ENCODE measurements at regions not wholly inside any gene's neighbourhood (a gene's known extent, or its start where the extent isn't known, plus 50 kb on each side); places are given as distances from the start of the nearest gene placed in this dataset.

DNA sequence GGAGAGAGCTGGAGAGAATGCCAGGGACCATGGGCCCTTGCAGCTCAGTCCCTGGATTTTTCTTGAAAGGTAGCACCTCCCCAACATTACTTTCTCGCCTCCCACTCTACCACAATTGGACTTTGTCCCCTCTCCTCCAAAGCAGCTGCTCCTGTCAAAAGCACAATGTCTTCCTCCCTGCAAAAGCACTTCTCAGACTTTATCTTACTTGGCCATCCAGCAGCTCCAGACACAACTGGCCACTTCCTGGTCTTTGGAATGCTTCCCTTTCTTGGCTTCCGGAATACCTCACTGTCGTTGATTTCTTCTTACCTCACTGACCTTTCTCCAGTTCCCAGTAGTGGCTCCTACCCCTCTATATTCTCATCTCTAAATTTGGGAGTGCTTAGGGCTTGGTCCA is 134.6 kb upstream of the PROK2 start:
- no TSS peak for BruUV-seq (replicated peaks)
- no peaks in the 10 kb centered on the region for H3K4me1 ChIP-seq (ENCODE audit: control insufficient read depth, insufficient read depth, low read length)
- intact Hi-C loops (cut with micrococcal nuclease; ENCODE audit: unreplicated experiment), result no loop called here
- ChIA-PET CTCF (no interaction called here), POLR2A (no interaction called here)
- no peak overlapping the region for H3K27ac ChIP-seq (ENCODE audit: low read length)
- TF ChIP-seq POLR2AphosphoS5 (IDR thresholded peaks at IDR 0.05; ENCODE audit: low read depth, low read length), result no peak
- no peak for TF ChIP-seq SIN3A (IDR thresholded peaks at IDR 0.05; ENCODE audit: borderline replicate concordance, insufficient read depth, low read depth, low read length)
- TF ChIP-seq, protein P1, sequence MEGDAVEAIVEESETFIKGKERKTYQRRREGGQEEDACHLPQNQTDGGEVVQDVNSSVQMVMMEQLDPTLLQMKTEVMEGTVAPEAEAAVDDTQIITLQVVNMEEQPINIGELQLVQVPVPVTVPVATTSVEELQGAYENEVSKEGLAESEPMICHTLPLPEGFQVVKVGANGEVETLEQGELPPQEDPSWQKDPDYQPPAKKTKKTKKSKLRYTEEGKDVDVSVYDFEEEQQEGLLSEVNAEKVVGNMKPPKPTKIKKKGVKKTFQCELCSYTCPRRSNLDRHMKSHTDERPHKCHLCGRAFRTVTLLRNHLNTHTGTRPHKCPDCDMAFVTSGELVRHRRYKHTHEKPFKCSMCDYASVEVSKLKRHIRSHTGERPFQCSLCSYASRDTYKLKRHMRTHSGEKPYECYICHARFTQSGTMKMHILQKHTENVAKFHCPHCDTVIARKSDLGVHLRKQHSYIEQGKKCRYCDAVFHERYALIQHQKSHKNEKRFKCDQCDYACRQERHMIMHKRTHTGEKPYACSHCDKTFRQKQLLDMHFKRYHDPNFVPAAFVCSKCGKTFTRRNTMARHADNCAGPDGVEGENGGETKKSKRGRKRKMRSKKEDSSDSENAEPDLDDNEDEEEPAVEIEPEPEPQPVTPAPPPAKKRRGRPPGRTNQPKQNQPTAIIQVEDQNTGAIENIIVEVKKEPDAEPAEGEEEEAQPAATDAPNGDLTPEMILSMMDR (IDR thresholded peaks at IDR 0.05), result no peak
- TF ChIP-seq TCF7L2 (IDR thresholded peaks at IDR 0.05; ENCODE audit: low read depth, low read length), result no peak
- TF ChIP-seq REST (IDR thresholded peaks at IDR 0.05; ENCODE audit: insufficient read depth in 1 of 2, low read depth in 2 of 2, low read length in 1 of 2), result no peak
- H3K27me3 ChIP-seq (ENCODE audit: control insufficient read depth, insufficient read depth, low read length), result no peaks in the 10 kb centered on the region; the same call in 1 of the 2 replicates
- DNase-seq (ENCODE audit: low read depth, low spot score), result no peak
- ATAC-seq, result no peak
- no peaks in the 10 kb centered on the region for H3K36me3 ChIP-seq (ENCODE audit: control insufficient read depth, insufficient read depth, low read length)
- H3K9me3 ChIP-seq (ENCODE audit: control insufficient read depth, insufficient read depth, low read depth, low read length), result no peaks in the 10 kb centered on the region
- in situ Hi-C loops (cut with HindIII; ENCODE audit: low pct_unique_long_range_greater_than_20kb, low sequenced_read_pairs), result no loop called here
- H3K4me3 ChIP-seq (ENCODE audit: low read depth in 2 of 2, low read length in 2 of 2), result no peak overlapping the region

GRCh38 chr3:71917545-71917944 is 132.6 kb upstream of the PROK2 start:
- no peaks in the 10 kb centered on the region for H3K4me1 ChIP-seq (ENCODE audit: control insufficient read depth, insufficient read depth, low read length)
- intact Hi-C loops (cut with micrococcal nuclease; ENCODE audit: unreplicated experiment), result no loop called here

More at GRCh38 chr3:71917545-71917944, 132.6 kb upstream of the PROK2 start:
- H3K27ac ChIP-seq (ENCODE audit: low read length), result no peak overlapping the region
- in situ Hi-C loops (cut with HindIII; ENCODE audit: low pct_unique_long_range_greater_than_20kb, low sequenced_read_pairs), result no loop called here
- TF ChIP-seq, protein P1 (IDR thresholded peaks at IDR 0.05), result no peak
- no peak for TF ChIP-seq POLR2AphosphoS5 (IDR thresholded peaks at IDR 0.05; ENCODE audit: low read depth, low read length)
- no peak for TF ChIP-seq SIN3A (IDR thresholded peaks at IDR 0.05; ENCODE audit: borderline replicate concordance, insufficient read depth, low read depth, low read length)
- TF ChIP-seq TCF7L2 (IDR thresholded peaks at IDR 0.05; ENCODE audit: low read depth, low read length), result no peak
- no peak for TF ChIP-seq REST (IDR thresholded peaks at IDR 0.05; ENCODE audit: insufficient read depth in 1 of 2, low read depth in 2 of 2, low read length in 1 of 2)
- H3K27me3 ChIP-seq (ENCODE audit: control insufficient read depth, insufficient read depth, low read length), result no peaks in the 10 kb centered on the region; the same call in 1 of the 2 replicates
- DNase-seq (ENCODE audit: low read depth, low spot score) (no peak), ATAC-seq (no peak)
- BruUV-seq (replicated peaks), result no TSS peak
- POLR2A ChIA-PET, result no interaction called here
- no peaks in the 10 kb centered on the region for H3K9me3 ChIP-seq (ENCODE audit: control insufficient read depth, insufficient read depth, low read depth, low read length)
- no peaks in the 10 kb centered on the region for H3K36me3 ChIP-seq (ENCODE audit: control insufficient read depth, insufficient read depth, low read length)
- no peak overlapping the region for H3K4me3 ChIP-seq (ENCODE audit: low read depth in 2 of 2, low read length in 2 of 2)
- CTCF ChIA-PET, result no interaction called here
